HEK293 (cell line): ENCODE measurements at regions not wholly inside any gene's neighbourhood (a gene's known extent, or its start where the extent isn't known, plus 50 kb on each side); places are given as distances from the start of the nearest gene placed in this dataset.

ENCODE experiments used
- BCL11A ChIP-seq: fragments of 450-650 bp; formaldehyde crosslinking; IDR thresholded peaks from 2 replicates; pipeline ENCODE4 v1.5.1; 2016; ENCODE audit warnings: low read depth, missing biosample characterization, missing genetic modification characterization
- CTCF ChIP-seq: fragments of 450-650 bp; formaldehyde crosslinking; IDR thresholded peaks from 2 replicates; pipeline ENCODE4 v1.5.1; 2016; ENCODE audit warnings: missing biosample characterization, missing genetic modification characterization
- GLI4 ChIP-seq: fragments of 450-650 bp; formaldehyde crosslinking; IDR thresholded peaks from 2 replicates; pipeline ENCODE4 v1.5.1; 2016; ENCODE audit warnings: missing biosample characterization, missing genetic modification characterization
- PRDM1 ChIP-seq: fragments of 450-650 bp; formaldehyde crosslinking; IDR thresholded peaks from 2 replicates; pipeline ENCODE4; 2016; ENCODE audit warnings: missing biosample characterization, missing genetic modification characterization
- ZNF211 ChIP-seq: fragments of 450-650 bp; formaldehyde crosslinking; IDR thresholded peaks from 2 replicates; pipeline ENCODE4 v1.5.1; 2016; ENCODE audit warnings: low read depth, missing biosample characterization, missing genetic modification characterization
- ZNF530 ChIP-seq: fragments of 450-650 bp; formaldehyde crosslinking; IDR thresholded peaks from 2 replicates; pipeline ENCODE4 v1.5.1; 2016; ENCODE audit warnings: low read depth, missing biosample characterization, missing genetic modification characterization

- no peak for TF ChIP-seq ZNF211 (tag by site-specific recombination)
- TF ChIP-seq ZNF530 (tag by site-specific recombination), result no peak
- no peak for TF ChIP-seq CTCF
- TF ChIP-seq PRDM1, result no peak
- TF ChIP-seq BCL11A, result no peak
- no peak for TF ChIP-seq GLI4 (tag by site-specific recombination)
Observed at GRCh38 chr17:47057830-47058229, 78.8 kb upstream of the RPRML start.
